ENCODE measurements at regions not wholly inside any gene's neighbourhood (a gene's known extent, or its start where the extent isn't known, plus 50 kb on each side); places are given as distances from the start of the nearest gene placed in this dataset.

GRCh38 chr10:78266741-78267469 lies 233.2 kb downstream of the RPS24 start:
- TF ChIP-seq, protein P1, sequence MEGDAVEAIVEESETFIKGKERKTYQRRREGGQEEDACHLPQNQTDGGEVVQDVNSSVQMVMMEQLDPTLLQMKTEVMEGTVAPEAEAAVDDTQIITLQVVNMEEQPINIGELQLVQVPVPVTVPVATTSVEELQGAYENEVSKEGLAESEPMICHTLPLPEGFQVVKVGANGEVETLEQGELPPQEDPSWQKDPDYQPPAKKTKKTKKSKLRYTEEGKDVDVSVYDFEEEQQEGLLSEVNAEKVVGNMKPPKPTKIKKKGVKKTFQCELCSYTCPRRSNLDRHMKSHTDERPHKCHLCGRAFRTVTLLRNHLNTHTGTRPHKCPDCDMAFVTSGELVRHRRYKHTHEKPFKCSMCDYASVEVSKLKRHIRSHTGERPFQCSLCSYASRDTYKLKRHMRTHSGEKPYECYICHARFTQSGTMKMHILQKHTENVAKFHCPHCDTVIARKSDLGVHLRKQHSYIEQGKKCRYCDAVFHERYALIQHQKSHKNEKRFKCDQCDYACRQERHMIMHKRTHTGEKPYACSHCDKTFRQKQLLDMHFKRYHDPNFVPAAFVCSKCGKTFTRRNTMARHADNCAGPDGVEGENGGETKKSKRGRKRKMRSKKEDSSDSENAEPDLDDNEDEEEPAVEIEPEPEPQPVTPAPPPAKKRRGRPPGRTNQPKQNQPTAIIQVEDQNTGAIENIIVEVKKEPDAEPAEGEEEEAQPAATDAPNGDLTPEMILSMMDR (IDR thresholded peaks at IDR 0.05; ENCODE audit: borderline replicate concordance, control extremely low read depth, extremely low read depth, insufficient read depth, missing control alignments) = no peak
- in situ Hi-C loops (cut with MboI; ENCODE audit: low sequenced_read_pairs, unreplicated experiment) = no loop called here
- no peak for DNase-seq (ENCODE audit: low spot score)

GRCh38 chr10:78267598-78267997 lies 233.9 kb downstream of the RPS24 start:
- TF ChIP-seq, protein P1 (IDR thresholded peaks at IDR 0.05; ENCODE audit: borderline replicate concordance, control extremely low read depth, extremely low read depth, insufficient read depth, missing control alignments) = no peak
- in situ Hi-C loops (cut with MboI; ENCODE audit: low sequenced_read_pairs, unreplicated experiment) = no loop called here
- DNase-seq (ENCODE audit: low spot score) = no peak

GRCh38 chr10:78269060-78269459 lies 235.4 kb downstream of the RPS24 start:
- in situ Hi-C loops (cut with MboI; ENCODE audit: low sequenced_read_pairs, unreplicated experiment) = no loop called here
- TF ChIP-seq, protein P1 (IDR thresholded peaks at IDR 0.05; ENCODE audit: borderline replicate concordance, control extremely low read depth, extremely low read depth, insufficient read depth, missing control alignments) = no peak
- no peak for DNase-seq (ENCODE audit: low spot score)

- DNase-seq (ENCODE audit: low spot score) = no peak
- TF ChIP-seq, protein P1 (IDR thresholded peaks at IDR 0.05; ENCODE audit: borderline replicate concordance, control extremely low read depth, extremely low read depth, insufficient read depth, missing control alignments) = no peak
- in situ Hi-C loops (cut with MboI; ENCODE audit: low sequenced_read_pairs, unreplicated experiment) = no loop called here
Observed at GRCh38 chr10:78272329-78272728, 238.7 kb downstream of the RPS24 start.

DNA sequence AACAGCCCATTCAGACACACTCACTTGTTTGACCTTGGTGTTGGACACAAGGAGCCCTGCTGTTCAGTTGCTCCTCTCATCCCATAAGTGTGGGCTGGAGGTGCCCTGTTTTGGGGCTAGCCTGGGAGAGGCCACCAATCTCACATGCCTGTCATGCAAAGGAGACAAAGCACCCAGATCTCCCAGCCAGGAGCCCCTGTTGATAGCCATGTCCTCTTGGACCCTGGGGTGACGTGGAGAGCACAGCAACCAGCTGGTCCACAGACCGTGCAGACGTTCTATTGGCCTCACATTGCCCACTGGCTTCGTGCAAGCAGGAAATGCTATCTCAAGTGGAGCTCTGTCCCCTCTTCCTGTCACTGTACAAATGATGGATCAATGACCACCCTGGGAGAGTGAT lies 240.8 kb downstream of the RPS24 start:
- in situ Hi-C loops (cut with MboI; ENCODE audit: low sequenced_read_pairs, unreplicated experiment) = no loop called here
- TF ChIP-seq, protein P1 (IDR thresholded peaks at IDR 0.05; ENCODE audit: borderline replicate concordance, control extremely low read depth, extremely low read depth, insufficient read depth, missing control alignments) = no peak
- no peak for DNase-seq (ENCODE audit: low spot score)

DNA sequence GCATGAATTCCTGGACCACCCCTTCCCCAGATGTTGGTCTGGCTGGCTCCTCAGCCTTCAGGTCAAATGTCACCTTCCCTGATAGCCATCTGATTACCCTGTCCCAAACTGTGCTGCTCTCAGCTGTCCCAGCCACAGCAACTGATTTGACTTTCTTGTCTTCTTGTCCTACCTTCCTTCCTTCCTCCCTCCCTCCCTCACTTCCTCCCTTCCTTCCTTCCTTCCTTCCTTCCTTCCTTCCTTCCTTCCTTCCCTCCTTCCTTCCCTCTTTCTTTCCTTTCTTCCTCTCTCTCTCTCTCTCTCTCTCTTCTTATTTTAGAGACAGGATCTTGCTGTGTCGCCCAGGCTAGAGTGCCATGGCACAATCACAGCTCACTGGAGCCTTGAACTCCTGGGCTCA lies 242.5 kb downstream of the RPS24 start:
- TF ChIP-seq, protein P1 (IDR thresholded peaks at IDR 0.05; ENCODE audit: borderline replicate concordance, control extremely low read depth, extremely low read depth, insufficient read depth, missing control alignments) = no peak
- in situ Hi-C loops (cut with MboI; ENCODE audit: low sequenced_read_pairs, unreplicated experiment) = no loop called here
- DNase-seq (ENCODE audit: low spot score) = no peak

All from GM13976 (cell line).